ENCODE measurements at regions not wholly inside any gene's neighbourhood (a gene's known extent, or its start where the extent isn't known, plus 50 kb on each side); places are given as distances from the start of the nearest gene placed in this dataset.
"Not testable (repeated sequence)": the region's sequence is repeated elsewhere in the genome, so short reads cannot be mapped to it uniquely, and the experiment has no call there.

- intact Hi-C loops (cut with DNase I), result loop anchor here in 1 of 2 donors (10.0 kb wide), 1 partner anchor 475 kb away; no protein-coding TSS in a partner anchor
- DNase-seq (ENCODE audit: low spot score), result no peak
These were observed 115.5 kb upstream of the CALCR start for GRCh38 chr7:93690021-93690420.

- intact Hi-C loops (cut with DNase I), result no loop called here
These were observed 103.7 kb upstream of the CALCR start for GRCh38 chr7:93678185-93678584.

GRCh38 chr7:93663561-93664299 is 89.2 kb upstream of the CALCR start:
- no peak for DNase-seq (ENCODE audit: low spot score)
- intact Hi-C loops (cut with DNase I), result no loop called here

More at GRCh38 chr7:93678185-93678584, 103.7 kb upstream of the CALCR start:
- DNase-seq (ENCODE audit: low spot score), result no peak

GRCh38 chr7:93658163-93658562 is 83.6 kb upstream of the CALCR start:
- intact Hi-C loops (cut with DNase I); DNase-seq (ENCODE audit: low spot score): not testable (repeated sequence)

GRCh38 chr7:93651603-93652159 is 77.2 kb upstream of the CALCR start:
- no peak for DNase-seq (ENCODE audit: low spot score)
- intact Hi-C loops (cut with DNase I), result no loop called here

GRCh38 chr7:93646538-93646937 is 72.0 kb upstream of the CALCR start:
- intact Hi-C loops (cut with DNase I), result no loop called here

GRCh38 chr7:93636276-93636675 is 61.8 kb upstream of the CALCR start:
- intact Hi-C loops (cut with DNase I), result no loop called here
- DNase-seq (ENCODE audit: low spot score), result no peak

More at GRCh38 chr7:93646538-93646937, 72.0 kb upstream of the CALCR start:
- no peak for DNase-seq (ENCODE audit: low spot score)

- intact Hi-C loops (cut with DNase I), result no loop called here
- no peak for DNase-seq (ENCODE audit: low spot score)
These were observed 57.8 kb upstream of the CALCR start for GRCh38 chr7:93632371-93632770.

- intact Hi-C loops (cut with DNase I), result no loop called here
- no peak for DNase-seq (ENCODE audit: low spot score)
These were observed 54.8 kb upstream of the CALCR start for GRCh38 chr7:93629291-93629801.

GRCh38 chr7:93626869-93627268 is 52.3 kb upstream of the CALCR start:
- no peak for DNase-seq (ENCODE audit: low spot score)
- intact Hi-C loops (cut with DNase I), result no loop called here

Small RNA genes lying in the stretch of these regions (microRNA-seq; reads per million reads assigned to microRNA genes)
- gene MIR4652 (ENCODE audit: borderline microRNAs expressed in 2 of 2), result 0 to 0.26 reads per million in 2 donors

Measured in posterior vena cava (tissue), 2 donors.